ENCODE measurements at regions not wholly inside any gene's neighbourhood (a gene's known extent, or its start where the extent isn't known, plus 50 kb on each side); places are given as distances from the start of the nearest gene placed in this dataset.

GRCh38 chr6:17047889-17048288 lies 54.0 kb upstream of the STMND1 start:
- DNase-seq = no peak

GRCh38 chr6:17045581-17046322 lies 56.1 kb upstream of the STMND1 start:
- no peak for DNase-seq

DNA sequence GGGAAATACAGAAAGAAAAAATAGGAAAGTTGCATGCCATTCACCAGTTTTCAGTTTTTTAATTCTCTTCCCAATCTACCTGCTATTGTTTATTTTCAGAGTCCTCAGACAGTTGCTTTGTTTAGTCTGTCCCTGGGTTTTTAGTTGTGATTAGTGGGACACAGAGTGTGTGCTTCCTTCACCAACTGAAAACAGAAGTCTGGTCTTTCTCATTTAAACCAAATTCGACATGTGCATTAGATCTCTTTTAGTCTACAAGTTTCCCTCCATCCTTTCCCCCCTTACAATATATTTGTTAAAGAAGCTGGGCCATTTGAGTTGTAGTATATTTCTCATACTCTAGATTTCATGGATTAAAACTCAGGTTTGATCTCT lies 58.7 kb upstream of the STMND1 start:
- no peak for DNase-seq

DNA sequence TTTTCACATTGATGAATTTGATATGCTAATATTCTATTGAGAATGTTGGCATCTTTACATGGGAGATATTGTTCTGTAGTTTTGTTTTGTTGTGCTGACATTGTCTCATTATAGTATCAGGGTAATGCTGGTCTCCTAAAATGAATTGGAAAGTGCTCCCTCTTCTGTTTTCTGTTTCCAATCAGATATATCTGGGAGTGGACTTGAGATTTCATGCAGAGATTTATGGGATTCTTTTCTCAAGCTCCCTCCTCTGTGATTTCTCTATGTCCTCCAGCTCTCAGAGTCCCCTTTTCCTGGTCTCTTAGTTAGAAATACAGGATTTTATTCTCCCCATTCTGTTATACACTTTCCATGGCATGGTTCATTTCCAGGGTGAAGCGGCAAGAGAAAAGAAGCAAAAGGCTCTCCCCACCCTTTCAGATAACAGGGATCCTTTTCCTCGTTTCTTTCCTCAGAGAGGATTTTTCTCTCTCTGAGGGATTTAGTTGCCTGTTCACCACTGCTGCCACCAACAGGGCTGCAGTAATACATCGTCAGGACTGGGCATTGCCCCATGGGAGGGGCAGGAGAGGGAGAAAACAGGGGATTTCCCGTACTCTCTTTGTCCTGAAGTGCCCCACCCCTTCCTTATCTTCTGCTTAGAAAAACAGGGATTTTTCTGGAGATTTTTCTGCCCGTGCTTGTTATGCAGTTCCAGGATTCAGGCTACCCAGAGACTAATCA lies 59.3 kb upstream of the STMND1 start:
- no peak for DNase-seq

- no peak for DNase-seq
These were observed 62.6 kb upstream of the STMND1 start for GRCh38 chr6:17039266-17039665.

- DNase-seq = no peak
These were observed 63.5 kb upstream of the STMND1 start for GRCh38 chr6:17038316-17038715.

DNA sequence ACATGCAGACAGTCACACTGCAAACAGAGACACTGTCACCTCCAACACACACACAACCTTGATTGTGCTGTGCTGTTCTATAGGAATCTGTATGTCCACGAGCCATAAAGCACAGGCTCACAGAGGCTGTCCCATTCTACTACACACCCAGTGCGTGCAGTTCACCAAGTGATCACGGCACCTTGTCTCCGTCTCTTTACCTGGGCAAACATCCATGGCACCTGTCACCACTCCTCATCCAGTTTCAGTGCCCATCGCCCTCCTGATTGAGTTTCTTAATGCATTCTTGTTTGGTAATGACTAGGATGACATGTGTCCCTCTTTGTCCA lies 65.8 kb upstream of the STMND1 start:
- no peak for DNase-seq

DNA sequence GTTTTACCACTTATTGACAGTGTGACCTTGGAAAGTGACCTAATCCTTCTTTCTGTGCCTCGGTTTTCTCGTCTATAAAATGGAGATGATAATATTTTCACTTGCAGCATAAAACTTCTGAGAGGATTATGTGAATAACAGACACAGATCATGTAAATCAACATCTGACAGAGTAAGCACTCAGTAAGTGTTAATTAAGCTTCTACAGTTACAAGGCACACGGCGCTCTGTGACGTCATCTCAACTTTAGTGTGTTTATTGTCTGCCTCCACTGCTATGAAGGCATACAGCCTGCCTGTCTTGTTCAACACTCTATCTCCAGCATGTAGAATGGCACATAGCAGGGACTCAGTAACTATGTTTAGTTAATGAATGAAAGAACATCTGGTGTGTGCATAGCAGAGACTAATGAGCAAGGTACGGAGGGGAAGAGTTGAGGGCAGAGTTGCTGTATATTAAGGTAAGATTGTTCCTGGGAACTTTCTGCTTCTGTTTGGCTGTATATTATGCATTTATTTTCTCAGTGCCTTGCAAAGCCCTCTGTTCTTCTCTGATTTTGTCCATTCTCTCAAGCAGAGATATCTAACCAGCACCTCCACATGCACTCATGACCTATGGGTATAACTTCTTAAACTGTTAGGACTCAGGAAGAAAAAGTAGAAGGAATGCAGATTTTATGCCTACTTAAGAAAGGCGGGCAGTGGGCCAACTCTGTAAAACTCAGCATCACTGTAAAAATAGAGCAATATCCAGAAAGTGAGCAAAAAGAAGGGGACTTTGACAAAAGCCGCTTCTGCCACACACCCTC lies 66.4 kb upstream of the STMND1 start:
- DNase-seq = no peak

GRCh38 chr6:17033746-17034145 lies 68.1 kb upstream of the STMND1 start:
- no peak for DNase-seq

GRCh38 chr6:17032988-17033634 lies 68.7 kb upstream of the STMND1 start:
- no peak for DNase-seq

- no peak for DNase-seq
These were observed 69.3 kb upstream of the STMND1 start for GRCh38 chr6:17032590-17032987.

DNA sequence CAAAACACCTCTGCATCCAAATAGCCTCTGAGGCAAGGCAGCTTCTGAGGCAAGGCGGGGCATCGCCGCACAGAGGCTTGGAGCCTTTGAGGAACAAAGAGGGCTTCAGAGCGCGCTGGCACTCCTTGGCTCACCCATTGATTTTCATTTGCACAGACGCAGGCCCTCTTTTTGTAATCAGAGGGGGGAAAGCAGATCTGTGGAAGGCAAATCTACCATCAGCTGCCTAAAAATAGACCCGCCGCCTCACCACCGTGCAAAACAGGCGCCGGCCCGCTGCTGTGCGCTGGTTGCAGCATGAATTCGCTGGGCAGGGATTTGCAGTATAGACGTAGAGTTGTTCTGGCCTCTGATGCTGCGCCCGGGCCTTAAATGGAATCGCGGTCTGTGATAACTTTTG lies 69.9 kb upstream of the STMND1 start:
- DNase-seq = no peak

GRCh38 chr6:17027441-17027840 lies 74.4 kb upstream of the STMND1 start:
- DNase-seq = no peak

DNA sequence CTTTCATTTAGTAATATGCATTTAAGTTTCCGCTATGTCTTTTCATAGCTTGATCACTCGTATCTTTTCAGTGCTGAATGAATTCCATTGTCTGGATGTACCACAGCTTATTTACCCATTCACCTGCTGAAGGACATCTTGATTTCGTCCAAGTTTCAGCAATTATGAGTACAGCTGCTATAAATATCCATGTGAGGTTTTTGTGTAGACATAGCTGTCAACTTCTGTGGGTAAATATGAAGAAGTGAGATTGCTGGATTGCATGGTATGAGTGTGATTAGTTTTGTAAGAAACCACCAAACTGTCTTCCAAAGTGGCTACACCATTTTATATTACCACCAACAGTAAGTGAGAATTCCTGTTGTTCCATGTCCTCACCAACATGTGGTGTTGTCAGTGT lies 79.2 kb upstream of the STMND1 start:
- DNase-seq = no peak

GRCh38 chr6:17021539-17021889 lies 80.3 kb upstream of the STMND1 start:
- no peak for DNase-seq

- DNase-seq = no peak
These were observed 80.8 kb upstream of the STMND1 start for GRCh38 chr6:17020889-17021538.

- DNase-seq = no peak
These were observed 83.4 kb upstream of the STMND1 start for GRCh38 chr6:17018425-17018824.

DNA sequence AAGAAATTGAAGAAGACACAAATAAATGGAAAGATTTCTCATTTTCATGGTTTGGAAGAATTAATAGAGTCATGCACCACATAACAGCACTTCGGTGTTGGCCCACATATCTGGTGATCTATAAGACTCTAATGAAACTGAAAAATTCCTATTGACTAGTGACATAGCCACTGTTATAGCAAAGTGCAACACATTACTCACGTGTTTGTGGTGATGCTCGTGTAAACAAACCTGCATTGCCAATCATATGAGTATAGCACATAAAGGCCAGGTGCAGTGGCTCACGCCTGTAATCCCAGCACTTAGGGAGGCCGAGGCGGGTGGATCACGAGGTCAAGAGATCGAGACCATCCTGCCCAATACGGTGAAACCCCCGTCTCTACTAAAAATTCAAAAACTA lies 84.4 kb upstream of the STMND1 start:
- no peak for DNase-seq

GRCh38 chr6:17015551-17016381 lies 86.1 kb upstream of the STMND1 start:
- no peak for DNase-seq

- DNase-seq = no peak
These were observed 86.7 kb upstream of the STMND1 start for GRCh38 chr6:17015144-17015543.

- no peak for DNase-seq
These were observed 88.1 kb upstream of the STMND1 start for GRCh38 chr6:17013701-17014100.

All from left kidney (tissue), 1 donor.